Hematopoietic multipotent progenitor cell treated with erythropoietin and hydrocortisone succinate and interleukin-3 and kit ligand, for 17 days (in vitro differentiated cells): ENCODE measurements at regions not wholly inside any gene's neighbourhood (a gene's known extent, or its start where the extent isn't known, plus 50 kb on each side); places are given as distances from the start of the nearest gene placed in this dataset.
"Not testable (repeated sequence)": the region's sequence is repeated elsewhere in the genome, so short reads cannot be mapped to it uniquely, and the experiment has no call there.

ENCODE experiments used
- DNase-seq: peaks from one replicate; pipeline ENCODE4 v3.0.0-alpha.2; 2015; ENCODE audit warnings: low spot score

- DNase-seq, result no peak
Observed at GRCh38 chr10:111267673-111268072, 190.8 kb downstream of the ADRA2A start.

GRCh38 chr10:111273235-111273634, 196.4 kb downstream of the ADRA2A start:
- DNase-seq, result no peak

GRCh38 chr10:111273635-111274034, 196.8 kb downstream of the ADRA2A start:
- no peak for DNase-seq

DNA sequence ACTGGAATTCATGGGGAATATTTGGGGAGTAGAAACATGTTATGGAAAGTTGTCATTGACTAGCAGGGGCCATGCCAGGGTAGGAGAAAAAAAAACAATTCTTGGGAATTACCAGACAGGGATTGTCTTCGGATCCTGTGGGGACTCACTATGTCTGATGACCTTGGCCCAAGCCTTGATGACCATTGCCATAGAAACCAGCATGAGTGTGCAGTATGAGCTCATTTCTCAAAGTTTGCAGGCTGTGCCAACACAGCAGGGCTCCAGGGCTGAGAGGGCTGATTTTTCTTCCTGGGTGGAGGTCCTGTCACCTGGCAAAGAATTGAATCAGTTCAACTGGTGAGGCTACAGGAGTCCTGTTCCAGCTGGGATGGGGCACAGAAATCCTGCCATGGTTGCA, 198.3 kb downstream of the ADRA2A start:
- DNase-seq, result no peak

GRCh38 chr10:111277661-111278060, 200.8 kb downstream of the ADRA2A start:
- DNase-seq, result no peak

- no peak for DNase-seq
Observed at GRCh38 chr10:111278266-111278665, 201.4 kb downstream of the ADRA2A start.

DNA sequence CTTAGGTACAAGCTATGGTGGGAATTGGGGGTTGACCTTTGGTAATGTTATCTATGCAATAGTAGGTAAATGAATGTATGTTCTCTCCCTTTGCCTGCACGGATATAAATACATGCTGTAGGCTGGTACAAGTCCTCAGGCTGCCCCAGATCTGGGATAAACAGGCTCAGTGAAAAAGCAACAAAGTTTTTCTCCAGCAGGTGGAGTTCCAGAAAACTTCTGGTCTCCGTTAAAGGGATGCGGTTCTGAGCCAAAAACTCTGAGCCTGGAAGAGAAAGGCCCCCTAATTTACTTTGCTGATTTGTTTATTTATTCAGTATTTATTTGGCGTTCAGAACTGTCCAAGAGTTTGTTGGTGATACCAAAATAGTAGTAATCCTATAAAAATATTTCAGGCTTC, 204.7 kb downstream of the ADRA2A start:
- no peak for DNase-seq

DNA sequence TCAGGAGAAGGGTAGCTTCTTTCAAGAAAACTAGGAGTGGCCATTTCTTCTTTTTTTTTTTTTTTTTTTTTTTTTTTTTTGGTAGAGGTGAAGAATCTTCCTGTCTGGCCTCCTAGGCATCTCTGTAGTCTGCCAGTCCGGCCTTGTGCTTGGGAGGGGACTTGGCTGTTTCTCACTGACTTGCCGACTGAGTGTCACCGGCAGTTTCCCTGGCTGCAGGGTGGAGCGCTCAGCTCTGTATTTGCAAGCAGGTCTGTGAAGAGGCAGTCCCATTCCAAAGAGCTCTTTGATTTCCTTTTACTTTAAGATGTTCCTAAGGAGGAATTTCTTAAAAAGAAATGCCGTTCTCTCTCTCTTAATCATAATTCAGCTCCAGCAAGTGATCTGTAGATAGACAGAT, 212.6 kb downstream of the ADRA2A start:
- no peak for DNase-seq

DNA sequence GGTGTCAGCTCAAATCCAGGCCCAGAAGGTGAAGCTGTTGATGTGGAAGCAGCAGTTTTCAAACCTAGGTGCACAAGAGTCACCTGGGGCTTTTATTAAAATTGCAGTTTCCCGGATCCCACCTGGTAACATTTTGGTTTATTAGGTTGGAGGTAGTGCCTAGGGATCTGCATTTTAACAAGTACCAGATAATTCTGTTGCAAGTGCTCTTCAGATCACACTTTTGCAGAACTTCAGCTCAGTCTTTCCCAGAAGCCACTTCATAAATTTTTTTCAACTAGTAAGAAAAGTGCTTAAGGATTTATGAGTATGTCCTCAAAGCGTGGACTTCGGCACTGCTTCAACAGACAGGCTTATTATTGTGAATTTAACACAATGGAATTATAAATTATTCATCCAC, 213.8 kb downstream of the ADRA2A start:
- no peak for DNase-seq

DNA sequence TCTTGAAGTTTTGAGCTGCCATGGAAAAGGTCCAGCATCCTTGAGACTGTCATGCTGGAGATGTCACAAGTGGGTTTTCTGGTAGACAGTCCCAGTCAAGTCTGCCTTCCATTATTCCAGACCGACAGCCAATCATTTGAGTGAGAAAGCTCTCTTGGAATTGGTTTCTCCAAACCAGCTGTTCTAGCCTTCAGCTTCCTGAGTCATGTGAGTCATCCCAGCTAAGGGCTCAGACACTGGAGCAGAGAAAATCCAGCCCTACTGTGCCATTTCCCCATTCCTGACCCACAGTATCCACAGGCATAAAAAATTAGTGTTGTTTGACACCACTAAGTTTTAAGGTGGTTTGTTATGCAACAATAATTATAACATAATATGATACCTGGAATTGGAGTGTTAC, 219.0 kb downstream of the ADRA2A start:
- no peak for DNase-seq

DNA sequence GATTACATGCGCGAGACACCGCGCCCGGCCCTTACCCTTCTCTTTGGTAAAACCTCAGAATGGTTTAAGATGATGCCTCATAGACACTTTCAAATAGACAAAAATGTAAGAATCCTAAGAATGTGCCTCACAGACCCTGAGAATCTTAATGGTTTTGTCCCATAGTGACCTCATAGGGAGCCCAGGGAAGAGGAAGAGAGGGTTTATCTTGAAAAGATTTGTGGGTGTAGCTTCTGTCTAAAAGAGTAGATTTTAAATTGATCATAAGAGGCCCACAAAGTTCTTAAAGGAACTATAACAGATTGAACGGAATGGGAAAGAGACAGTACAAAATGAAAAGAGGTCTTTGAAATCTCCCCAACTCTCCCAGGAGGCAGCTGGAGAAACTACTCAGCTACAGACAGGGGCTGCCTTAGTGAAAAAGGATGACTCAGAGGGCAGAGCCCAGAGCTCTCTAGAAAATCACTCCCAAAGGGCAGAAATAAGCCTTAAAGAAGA, 220.6 kb downstream of the ADRA2A start:
- no peak for DNase-seq

DNA sequence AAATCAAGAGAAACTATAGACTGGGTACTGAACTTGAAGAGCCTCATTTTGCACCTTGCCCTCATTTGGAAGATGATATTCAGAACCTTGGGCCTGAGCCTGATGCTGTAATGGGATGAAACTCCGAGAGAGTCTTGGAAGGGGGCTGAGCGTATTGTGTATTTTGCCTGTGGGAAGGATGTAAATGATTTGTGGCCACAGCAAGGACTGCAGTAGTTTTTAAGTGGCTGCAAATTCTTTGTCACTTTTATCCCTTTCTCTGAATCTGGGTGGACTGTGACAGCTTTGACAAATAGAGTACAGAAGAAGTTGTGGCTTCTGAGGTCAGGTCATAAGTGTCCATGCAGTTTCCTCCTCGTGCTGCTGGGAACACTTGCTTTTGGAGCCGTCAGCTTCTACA, 221.2 kb downstream of the ADRA2A start:
- DNase-seq, result no peak

DNA sequence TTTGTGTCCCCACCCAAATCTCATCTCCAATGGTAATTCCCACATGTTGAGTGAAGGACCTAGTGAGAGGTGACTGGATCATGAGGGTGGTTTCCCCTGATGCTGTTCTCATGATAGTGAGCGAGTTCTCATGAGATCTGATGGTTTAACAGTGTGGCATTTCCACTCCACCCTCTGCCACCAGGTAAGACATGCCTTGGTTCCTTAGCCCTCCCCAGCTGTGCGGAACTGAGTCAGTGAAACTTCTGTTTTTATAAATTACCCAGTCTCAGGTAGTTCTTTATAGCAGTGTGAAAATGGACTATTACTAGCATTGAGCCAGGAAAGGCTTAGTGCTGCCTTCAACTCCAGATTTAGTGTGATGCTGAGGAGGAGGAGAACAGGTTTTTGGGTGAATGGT, 222.2 kb downstream of the ADRA2A start:
- DNase-seq, result no peak

DNA sequence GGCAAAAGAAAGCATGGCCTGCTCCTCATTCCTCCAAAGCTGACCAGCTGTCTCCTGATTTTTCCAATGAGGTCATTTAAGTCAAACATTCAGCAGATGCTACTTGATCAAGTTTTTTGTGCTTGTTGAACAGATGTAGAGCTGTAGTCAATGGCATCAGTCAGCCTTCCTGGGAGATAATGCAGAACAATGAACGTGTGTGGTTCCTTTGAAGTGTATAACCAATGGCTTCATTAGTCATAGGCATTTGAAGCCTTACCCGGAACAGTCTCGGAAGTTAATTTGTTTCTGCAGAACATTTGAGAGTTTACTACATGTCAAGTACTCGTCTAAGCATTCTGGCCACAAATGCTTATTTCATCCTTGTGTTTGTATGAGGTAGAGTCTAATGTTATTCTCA, 227.1 kb downstream of the ADRA2A start:
- DNase-seq, result no peak

DNA sequence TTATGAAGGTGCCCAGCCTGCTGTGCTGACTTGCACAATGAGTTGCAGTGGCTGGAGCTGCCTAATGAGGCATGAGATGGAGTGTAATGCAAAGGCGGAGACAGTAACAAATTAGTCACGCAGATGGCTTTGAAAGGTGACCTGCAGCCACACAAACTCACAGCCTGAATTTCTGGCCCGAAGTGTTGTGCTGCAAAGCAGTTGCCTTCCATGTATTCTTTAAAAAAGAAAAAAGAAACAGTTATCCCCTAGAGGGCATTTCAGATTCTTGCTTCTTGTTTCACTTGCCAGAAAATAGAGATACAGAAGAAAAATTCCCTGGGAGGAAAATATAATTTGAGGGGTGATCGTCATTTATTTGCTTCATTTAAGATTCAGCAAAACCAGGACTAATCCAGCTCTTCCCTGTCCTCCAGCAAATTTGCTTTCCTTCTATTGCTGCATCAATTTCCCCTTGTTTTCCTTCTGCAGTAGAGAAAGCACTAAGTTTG, 239.9 kb downstream of the ADRA2A start:
- no peak for DNase-seq

DNA sequence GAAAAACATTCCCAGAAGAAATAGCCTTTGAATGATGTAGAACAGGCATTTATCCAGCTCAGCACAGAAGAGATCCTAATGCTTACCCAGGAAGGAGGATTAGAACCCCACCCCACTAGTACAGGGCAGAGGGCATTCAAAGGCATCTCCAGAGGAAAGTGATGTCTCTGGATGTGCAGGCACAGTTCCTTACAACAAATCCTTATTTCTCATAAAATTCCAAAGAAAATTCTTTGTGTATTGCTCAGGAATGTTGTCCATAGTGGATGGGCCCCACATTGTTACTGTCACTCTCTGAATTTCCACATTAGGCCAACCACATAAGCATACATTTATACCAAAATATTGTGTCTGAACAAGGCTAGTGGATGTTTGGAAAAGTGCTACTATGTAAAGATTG, 243.0 kb downstream of the ADRA2A start:
- no peak for DNase-seq

DNA sequence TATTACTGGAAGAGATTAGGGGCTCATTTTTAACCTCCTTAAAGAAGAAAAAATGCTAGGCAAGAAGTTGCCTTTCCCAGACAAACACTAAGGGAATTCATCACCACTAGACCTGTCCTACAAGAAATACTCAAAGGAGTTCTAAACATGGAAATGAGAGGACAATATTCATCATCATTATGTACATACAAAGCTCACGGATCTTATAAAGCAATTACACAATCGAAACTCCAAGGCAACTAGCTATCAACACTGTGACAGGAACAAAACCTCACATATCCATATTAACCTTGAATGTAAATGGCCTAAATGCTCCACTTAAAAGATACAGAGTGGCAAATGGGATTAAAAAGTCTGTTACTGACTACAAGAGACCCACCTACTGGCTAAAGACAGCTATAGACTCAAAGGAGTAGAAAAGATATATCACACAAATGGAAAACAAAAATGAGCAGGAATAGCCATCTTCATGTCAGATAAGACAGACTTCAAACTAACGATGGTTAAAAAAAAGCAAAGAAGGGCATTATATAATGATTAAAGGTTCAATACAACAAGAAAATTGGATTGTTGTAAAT, 246.6 kb downstream of the ADRA2A start:
- DNase-seq, result no peak

DNA sequence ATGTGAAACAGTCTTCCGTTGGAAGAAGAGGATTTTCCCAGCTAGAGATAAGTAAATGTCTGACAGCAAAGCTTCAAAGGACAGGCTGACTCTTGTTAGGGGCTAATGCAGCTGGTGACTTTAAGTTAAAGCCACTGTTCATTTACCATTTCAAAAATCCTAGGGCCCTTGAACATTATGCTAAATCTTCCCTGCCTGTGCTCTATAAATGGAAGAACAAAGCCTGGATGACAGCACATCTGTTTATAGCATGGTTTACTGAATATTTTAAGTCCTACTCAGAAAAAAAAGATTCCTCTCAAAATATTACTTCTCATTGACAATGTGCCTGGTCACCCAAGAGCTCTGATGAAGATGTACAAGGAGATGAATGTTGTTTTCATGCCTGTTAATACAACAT, 255.3 kb downstream of the ADRA2A start:
- DNase-seq, result not testable (repeated sequence)

GRCh38 chr10:111335826-111336225, 259.0 kb downstream of the ADRA2A start:
- DNase-seq, result no peak

- no peak for DNase-seq
Observed at GRCh38 chr10:111338035-111338434, 261.2 kb downstream of the ADRA2A start.

GRCh38 chr10:111338805-111339204, 262.0 kb downstream of the ADRA2A start:
- DNase-seq, result no peak

DNA sequence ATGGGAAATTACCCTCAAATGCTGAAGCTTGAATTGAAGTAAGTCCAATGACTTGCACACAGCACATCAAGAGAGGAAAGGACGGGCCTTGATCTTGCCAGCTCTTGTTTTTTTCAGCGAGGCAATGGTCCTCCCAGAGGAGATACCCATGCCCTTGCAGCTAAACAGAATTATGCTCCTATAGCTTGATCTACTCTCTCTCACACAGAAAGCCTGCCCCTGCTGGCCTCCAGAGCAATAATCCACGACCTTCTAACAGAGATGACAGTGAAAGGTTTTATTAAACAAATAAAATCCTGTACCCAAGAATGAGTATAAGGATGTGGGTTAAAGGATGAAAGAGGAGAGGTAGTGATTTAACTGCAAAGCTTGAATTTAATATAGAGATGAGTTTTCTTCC, 268.0 kb downstream of the ADRA2A start:
- no peak for DNase-seq

DNA sequence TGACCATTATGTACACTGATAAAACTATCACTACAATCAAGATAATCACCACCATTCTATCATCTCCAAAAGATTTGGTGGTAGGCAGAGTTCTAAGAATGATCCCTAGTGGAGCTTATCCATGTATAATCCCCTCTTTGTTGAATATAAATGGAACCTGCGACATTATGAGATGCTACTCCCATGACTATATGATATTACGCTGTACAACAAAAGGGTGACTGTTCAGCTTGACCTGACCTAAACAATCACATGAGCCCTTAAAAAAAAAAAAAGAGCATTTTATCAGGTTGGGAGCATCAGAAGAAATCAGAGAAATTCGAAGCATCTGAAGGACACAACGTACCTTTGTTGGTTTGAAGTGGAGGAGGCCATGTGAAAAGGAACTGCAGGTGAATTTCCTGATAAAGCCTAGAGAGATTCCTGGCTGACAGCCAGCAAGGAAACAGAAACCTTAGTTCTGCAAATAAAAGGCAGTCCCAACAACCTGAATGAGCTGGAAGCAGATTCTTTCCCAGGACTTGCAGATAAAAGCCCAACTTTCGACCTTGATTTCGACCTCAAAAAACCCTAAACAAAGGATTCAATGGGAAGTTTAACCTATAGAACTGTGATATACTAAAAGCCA, 270.7 kb downstream of the ADRA2A start:
- no peak for DNase-seq

- DNase-seq, result no peak
Observed at GRCh38 chr10:111348076-111348475, 271.2 kb downstream of the ADRA2A start.
